Panc1 (cell line): ENCODE measurements at regions not wholly inside any gene's neighbourhood (a gene's known extent, or its start where the extent isn't known, plus 50 kb on each side); places are given as distances from the start of the nearest gene placed in this dataset.

Source experiments
- ATAC-seq: fragments of 200-7000 bp; cut with Tn5 transposase; 2 replicates; pipeline ENCODE4 v1.9.1; 2020; ENCODE audit warnings: mild to moderate bottlenecking, moderate library complexity
- BruUV-seq: library from RNA; stranded (reverse); fragments of 400-500 nt; replicated peaks from 2 replicates; lab custom pipeline; 2021; lab: Mats Ljungman, UMichigan
- CTCF ChIA-PET: fragments of 300-600 bp; sonication (Branson Sonifier 250); formaldehyde crosslinking; loops from one replicate; lab custom pipeline; 2022; ENCODE audit warnings: antibody characterized with exemption; lab: Charles Lee
- POLR2A ChIA-PET: fragments of 300-600 bp; sonication (Branson Sonifier 250); formaldehyde crosslinking; loops from one replicate; lab custom pipeline; 2022; ENCODE audit warnings: antibody characterized with exemption; lab: Charles Lee
- DNase-seq: peaks from one replicate; pipeline ENCODE4 v3.0.0-alpha.2; 2010; ENCODE audit warnings: low read depth, low spot score
- H3K27ac ChIP-seq: 2 replicates; pipeline ENCODE4 v1.5.1; 2011; ENCODE audit warnings: mild to moderate bottlenecking, low read length, inconsistent platforms
- H3K27me3 ChIP-seq: fragments of 200-500 bp; sonication (Bioruptor generic); 2 replicates; pipeline ENCODE4 v1.6.0; 2014; ENCODE audit warnings: low read length, inconsistent platforms; ENCODE audit not compliant: control insufficient read depth, insufficient read depth
- H3K36me3 ChIP-seq: fragments of 200-500 bp; sonication (Bioruptor generic); 2 replicates; pipeline ENCODE4 v1.5.1; 2014; ENCODE audit warnings: inconsistent platforms, mild to moderate bottlenecking, low read length, moderate library complexity; ENCODE audit not compliant: control insufficient read depth, insufficient read depth
- H3K4me1 ChIP-seq: 2 replicates; pipeline ENCODE4 v1.5.1; 2011; ENCODE audit warnings: inconsistent platforms, mild to moderate bottlenecking, low read length, moderate library complexity; ENCODE audit not compliant: control insufficient read depth, insufficient read depth
- H3K4me3 ChIP-seq, 2 experiments: 2 replicates each; pipeline ENCODE4 v1.5.1; 2011 to 2012; ENCODE audit warnings: low read depth in 2 of 2, low read length in 2 of 2, mild to moderate bottlenecking in 2 of 2, inconsistent platforms in 1 of 2, moderate library complexity in 1 of 2
- H3K9me3 ChIP-seq: fragments of 200-500 bp; sonication (Bioruptor generic); 2 replicates; pipeline ENCODE4 v1.5.1; 2014; ENCODE audit warnings: low read depth, mild to moderate bottlenecking, inconsistent platforms, low read length, moderate library complexity; ENCODE audit not compliant: control insufficient read depth, insufficient read depth
- CTCF ChIP-seq: fragments of 450-650 bp; IDR thresholded peaks from 2 replicates; pipeline ENCODE4 v1.5.1; 2017; ENCODE audit warnings: mild to moderate bottlenecking
- POLR2AphosphoS5 ChIP-seq: IDR thresholded peaks from 2 replicates; pipeline ENCODE4 v1.6.1; 2012; ENCODE audit warnings: mild to moderate bottlenecking, low read depth, low read length, moderate library complexity
- REST ChIP-seq, 2 experiments: IDR thresholded peaks; 2 replicates each; pipeline ENCODE4 v1.6.1; 2011 to 2012; ENCODE audit warnings: low read depth in 2 of 2, control low read depth in 1 of 2, low read length in 1 of 2, mild to moderate bottlenecking in 1 of 2, moderate library complexity in 1 of 2; ENCODE audit not compliant: insufficient read depth in 1 of 2
- SIN3A ChIP-seq: IDR thresholded peaks from 2 replicates; pipeline ENCODE4 v1.6.1; 2012; ENCODE audit warnings: low read depth, mild to moderate bottlenecking, low read length, moderate library complexity, borderline replicate concordance; ENCODE audit not compliant: insufficient read depth
- TCF7L2 ChIP-seq: IDR thresholded peaks from 2 replicates; pipeline ENCODE4 v1.6.1; 2011; ENCODE audit warnings: mild to moderate bottlenecking, low read depth, low read length, inconsistent platforms
- in situ Hi-C: cut with HindIII; loops from 2 replicates; pipeline ENCODE4 v1.10.0; 2016; ENCODE audit warnings: low sequenced_read_pairs, low pct_unique_long_range_greater_than_20kb
- intact Hi-C: fragments of 100-400 bp; cut with micrococcal nuclease; formaldehyde crosslinking; loops from one replicate; pipeline ENCODE4 v1.10.0; 2022; ENCODE audit not compliant: unreplicated experiment

DNA sequence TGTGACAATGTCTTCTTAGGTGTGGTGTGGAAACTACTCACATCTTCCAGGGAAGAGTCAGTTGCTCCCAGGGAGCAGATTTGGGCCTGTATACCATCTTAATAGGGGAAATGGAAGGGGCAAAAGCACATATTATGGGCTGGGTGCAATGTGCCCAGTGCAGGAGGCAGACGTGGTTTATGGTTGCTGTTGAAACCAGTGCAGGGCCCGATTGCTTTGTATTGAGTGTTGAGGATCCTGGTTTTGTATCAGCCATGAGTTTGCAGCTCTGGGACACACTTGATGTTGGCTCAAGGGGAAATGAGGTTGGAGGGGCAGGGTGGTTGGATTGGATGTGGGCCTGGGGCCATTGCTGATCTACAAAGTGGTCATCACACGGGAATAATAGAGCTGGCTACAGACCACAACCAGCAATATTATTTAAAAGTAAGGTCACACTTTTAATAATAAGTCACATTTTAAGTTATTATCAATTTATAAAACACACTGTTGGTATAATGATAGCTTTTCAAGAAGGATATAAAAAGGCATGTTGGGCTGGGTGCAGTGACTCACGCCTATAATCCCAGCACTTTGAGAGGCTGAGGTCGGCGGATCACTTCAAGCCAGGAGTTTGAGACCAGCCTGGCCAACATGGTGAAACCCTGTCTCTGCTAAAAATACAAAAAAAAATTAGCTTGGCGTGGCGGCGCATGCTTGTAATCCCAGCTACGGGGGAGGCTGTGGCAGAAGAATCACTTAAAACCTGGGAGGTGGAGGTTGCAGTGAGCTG is 302.4 kb downstream of the SEC14L1 start:
- intact Hi-C loops, result no loop called here
- H3K36me3 ChIP-seq, result no peaks in the 10 kb centered on the region

DNA sequence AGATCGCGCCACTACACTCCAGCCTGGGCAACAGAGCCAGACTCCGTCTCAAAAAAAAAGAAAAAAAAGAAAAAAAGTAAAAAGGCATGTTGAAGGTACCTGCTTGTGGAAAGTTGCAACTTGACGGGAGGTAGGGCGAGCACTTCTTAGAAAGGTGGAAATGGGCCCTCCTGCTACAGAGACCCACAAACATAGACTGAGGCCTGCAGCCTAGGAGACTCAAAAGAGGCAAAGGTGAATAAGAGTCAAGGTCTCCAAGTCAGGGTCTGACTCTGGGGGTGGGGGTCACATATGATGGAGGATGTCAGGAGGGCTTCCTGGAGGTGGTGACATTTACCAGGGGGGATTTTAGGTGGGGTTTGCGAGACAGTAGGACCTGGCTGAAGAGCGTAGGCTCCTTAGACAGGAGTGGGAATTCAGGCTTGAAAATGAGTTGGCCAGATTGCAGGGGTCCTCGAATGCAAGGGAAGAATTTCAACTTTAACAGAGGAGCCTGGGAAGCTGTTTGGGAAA is 303.0 kb downstream of the SEC14L1 start:
- ChIA-PET POLR2A (no interaction called here), CTCF (no interaction called here)
- ATAC-seq (no peak), DNase-seq (no peak)
- Histone ChIP-seq H3K27ac (no peak overlapping the region), H3K36me3 (no peaks in the 10 kb centered on the region), H3K9me3 (no peaks in the 10 kb centered on the region), H3K4me3 (no peak overlapping the region), H3K4me1 (peaks cover 62% of the 10 kb centered on the region), H3K27me3 (no peaks in the 10 kb centered on the region)
- TF ChIP-seq CTCF (no peak), REST (IDR thresholded peaks at IDR 0.05; ENCODE audit: insufficient read depth in 1 of 2, low read depth in 2 of 2, low read length in 1 of 2) (no peak), TCF7L2 (no peak), SIN3A (no peak)
- intact Hi-C loops, result no loop called here
- BruUV-seq, result no TSS peak
- in situ Hi-C loops, result no loop called here

More for the DNA sequence above, 302.4 kb downstream of the SEC14L1 start:
- CTCF ChIA-PET, result no interaction called here
- POLR2A ChIA-PET, result interaction anchor here (0.6 kb wide), 1 partner anchor 93 kb away, joined by 4 read pairs; no protein-coding TSS in a partner anchor
- Histone ChIP-seq H3K27ac (no peak overlapping the region), H3K4me3 (no peak overlapping the region), H3K9me3 (no peaks in the 10 kb centered on the region), H3K4me1 (peaks cover 59% of the 10 kb centered on the region), H3K27me3 (no peaks in the 10 kb centered on the region)
- in situ Hi-C loops, result no loop called here
- DNase-seq (no peak), ATAC-seq (no peak)
- TF ChIP-seq REST (IDR thresholded peaks at IDR 0.05; ENCODE audit: insufficient read depth in 1 of 2, low read depth in 2 of 2, low read length in 1 of 2) (no peak), SIN3A (no peak), CTCF (no peak), TCF7L2 (no peak), POLR2AphosphoS5 (peak; percentile 21; the same call in 1 of the 2 replicates)
- BruUV-seq, result no TSS peak
